Peyer's patch (tissue), 4 donors: ENCODE measurements at regions not wholly inside any gene's neighbourhood (a gene's known extent, or its start where the extent isn't known, plus 50 kb on each side); places are given as distances from the start of the nearest gene placed in this dataset.

Source experiments
- POLR2A ChIP-seq, 2 donors: fragments of 450-650 bp; IDR thresholded peaks; one replicate each; pipeline ENCODE4 v1.5.1; 2017; ENCODE audit warnings: antibody characterized with exemption in 2 of 2, mild to moderate bottlenecking in 2 of 2, moderate library complexity in 2 of 2
- TF ChIP-seq, protein P1 (sequence below), 6 experiments: fragments of 450-650 bp in 4 of 6; fragments of 200-600 bp in 2 of 6; sonication (generic) in 1 of 6; IDR thresholded peaks; one replicate each; pipeline ENCODE4 v1.5.1; 2017 to 2019; ENCODE audit warnings: antibody characterized with exemption in 6 of 6, mild to moderate bottlenecking in 3 of 6, moderate library complexity in 1 of 6

DNA sequence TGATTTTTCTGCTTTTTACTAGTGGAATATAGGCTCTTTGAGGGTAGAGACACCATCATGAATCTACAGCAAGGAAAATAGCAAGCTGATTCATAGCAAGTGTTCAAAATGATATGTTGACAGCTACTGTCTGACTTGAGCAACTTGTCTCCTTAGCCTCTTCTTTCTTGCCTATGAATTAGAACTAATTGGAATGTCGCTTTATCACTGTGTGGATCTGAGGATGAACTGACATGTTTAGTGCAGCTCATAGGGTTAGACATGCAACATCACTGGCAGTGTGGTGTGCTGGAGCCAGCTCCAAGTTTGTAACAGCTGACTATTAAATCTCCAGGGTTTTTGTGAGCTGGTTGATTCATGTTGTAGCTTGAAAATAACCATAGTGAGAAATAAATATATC is 1068.4 kb downstream of the PCDH18 start:
- TF ChIP-seq, protein P1, sequence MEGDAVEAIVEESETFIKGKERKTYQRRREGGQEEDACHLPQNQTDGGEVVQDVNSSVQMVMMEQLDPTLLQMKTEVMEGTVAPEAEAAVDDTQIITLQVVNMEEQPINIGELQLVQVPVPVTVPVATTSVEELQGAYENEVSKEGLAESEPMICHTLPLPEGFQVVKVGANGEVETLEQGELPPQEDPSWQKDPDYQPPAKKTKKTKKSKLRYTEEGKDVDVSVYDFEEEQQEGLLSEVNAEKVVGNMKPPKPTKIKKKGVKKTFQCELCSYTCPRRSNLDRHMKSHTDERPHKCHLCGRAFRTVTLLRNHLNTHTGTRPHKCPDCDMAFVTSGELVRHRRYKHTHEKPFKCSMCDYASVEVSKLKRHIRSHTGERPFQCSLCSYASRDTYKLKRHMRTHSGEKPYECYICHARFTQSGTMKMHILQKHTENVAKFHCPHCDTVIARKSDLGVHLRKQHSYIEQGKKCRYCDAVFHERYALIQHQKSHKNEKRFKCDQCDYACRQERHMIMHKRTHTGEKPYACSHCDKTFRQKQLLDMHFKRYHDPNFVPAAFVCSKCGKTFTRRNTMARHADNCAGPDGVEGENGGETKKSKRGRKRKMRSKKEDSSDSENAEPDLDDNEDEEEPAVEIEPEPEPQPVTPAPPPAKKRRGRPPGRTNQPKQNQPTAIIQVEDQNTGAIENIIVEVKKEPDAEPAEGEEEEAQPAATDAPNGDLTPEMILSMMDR (IDR thresholded peaks at IDR 0.05) = no peak
- TF ChIP-seq POLR2A (IDR thresholded peaks at IDR 0.05) = no peak
